ENCODE measurements at regions not wholly inside any gene's neighbourhood (a gene's known extent, or its start where the extent isn't known, plus 50 kb on each side); places are given as distances from the start of the nearest gene placed in this dataset.

DNA sequence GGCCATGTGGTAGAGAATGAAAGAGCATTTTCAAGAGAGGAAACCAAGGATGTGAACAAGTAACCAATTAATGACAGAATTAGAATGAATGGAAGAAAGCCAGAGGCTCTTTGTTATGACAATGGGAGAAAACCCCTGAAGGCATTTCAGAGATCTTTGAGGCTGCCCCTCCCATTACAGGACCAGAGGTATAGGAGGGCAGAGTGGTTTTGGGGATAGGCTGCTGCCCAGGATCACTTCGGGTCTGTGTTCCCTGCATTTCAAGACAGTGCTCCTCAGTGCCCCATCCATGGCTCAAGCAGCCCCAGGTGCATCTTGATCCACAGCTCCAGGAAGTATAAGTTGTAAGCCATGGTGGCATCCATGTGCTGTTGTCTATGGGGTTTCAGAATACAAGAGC is 124.0 kb upstream of the HPF1 start:
- TF ChIP-seq POLR2A (IDR thresholded peaks at IDR 0.05): no peak
- no peak for TF ChIP-seq CTCF (IDR thresholded peaks at IDR 0.05)

Data from thyroid gland (tissue), 4 donors.